ENCODE measurements at regions not wholly inside any gene's neighbourhood (a gene's known extent, or its start where the extent isn't known, plus 50 kb on each side); places are given as distances from the start of the nearest gene placed in this dataset.

- no peak for TF ChIP-seq CTCF (IDR thresholded peaks at IDR 0.05)
- DNase-seq (ENCODE audit: low spot score): no peak
- no peak for ATAC-seq (ENCODE audit: low FRiP score)
Observed at GRCh38 chr11:128209138-128209435, 378.3 kb downstream of the ETS1 start.

GRCh38 chr11:128208329-128209137, 378.8 kb downstream of the ETS1 start:
- no peak for DNase-seq (ENCODE audit: low spot score)
- ATAC-seq (ENCODE audit: low FRiP score): peak; percentile 49
- TF ChIP-seq CTCF (IDR thresholded peaks at IDR 0.05): no peak

GRCh38 chr11:128207861-128208321, 379.5 kb downstream of the ETS1 start:
- peak; percentile 60 for ATAC-seq (ENCODE audit: low FRiP score)
- TF ChIP-seq CTCF (IDR thresholded peaks at IDR 0.05): no peak
- no peak for DNase-seq (ENCODE audit: low spot score)

- no peak for TF ChIP-seq CTCF (IDR thresholded peaks at IDR 0.05)
- DNase-seq (ENCODE audit: low spot score): no peak
- no peak for ATAC-seq (ENCODE audit: low FRiP score)
Observed at GRCh38 chr11:128206461-128206860, 380.9 kb downstream of the ETS1 start.

- ATAC-seq (ENCODE audit: low FRiP score) (no peak), DNase-seq (ENCODE audit: low spot score) (no peak)
- TF ChIP-seq CTCF (IDR thresholded peaks at IDR 0.05): no peak
Observed at GRCh38 chr11:128205796-128206195, 381.6 kb downstream of the ETS1 start.

- TF ChIP-seq CTCF (IDR thresholded peaks at IDR 0.05): no peak
- ATAC-seq (ENCODE audit: low FRiP score) (no peak), DNase-seq (ENCODE audit: low spot score) (no peak)
Observed at GRCh38 chr11:128204898-128205297, 382.5 kb downstream of the ETS1 start.

- no peak for DNase-seq (ENCODE audit: low spot score)
- no peak for ATAC-seq (ENCODE audit: low FRiP score)
- no peak for TF ChIP-seq CTCF (IDR thresholded peaks at IDR 0.05)
Observed at GRCh38 chr11:128201801-128202200, 385.6 kb downstream of the ETS1 start.

All from omental fat pad (tissue), 3 donors.